GM10248 (cell line): ENCODE measurements at regions not wholly inside any gene's neighbourhood (a gene's known extent, or its start where the extent isn't known, plus 50 kb on each side); places are given as distances from the start of the nearest gene placed in this dataset.

Experiments
- CTCF ChIA-PET: fragments of 300-600 bp; sonication (Branson Sonifier 250); formaldehyde crosslinking; extraction: SDS; loops from one replicate; lab custom pipeline; 2021; ENCODE audit warnings: antibody characterized with exemption; lab: Yijun Ruan, JAX
- POLR2A ChIA-PET: fragments of 350-650 bp; sonication (Branson Sonifier 250); formaldehyde crosslinking; extraction: SDS; loops from one replicate; lab custom pipeline; 2020; ENCODE audit warnings: antibody characterized with exemption; lab: Yijun Ruan, JAX
- DNase-seq: peaks from one replicate; pipeline ENCODE4 v3.0.0; 2012; ENCODE audit errors: extremely low spot score
- CTCF ChIP-seq: IDR thresholded peaks from 2 replicates; pipeline ENCODE4 v1.5.1; 2012; ENCODE audit warnings: mild to moderate bottlenecking, low read depth; ENCODE audit errors: extremely low read depth, missing control alignments, control extremely low read depth

DNA sequence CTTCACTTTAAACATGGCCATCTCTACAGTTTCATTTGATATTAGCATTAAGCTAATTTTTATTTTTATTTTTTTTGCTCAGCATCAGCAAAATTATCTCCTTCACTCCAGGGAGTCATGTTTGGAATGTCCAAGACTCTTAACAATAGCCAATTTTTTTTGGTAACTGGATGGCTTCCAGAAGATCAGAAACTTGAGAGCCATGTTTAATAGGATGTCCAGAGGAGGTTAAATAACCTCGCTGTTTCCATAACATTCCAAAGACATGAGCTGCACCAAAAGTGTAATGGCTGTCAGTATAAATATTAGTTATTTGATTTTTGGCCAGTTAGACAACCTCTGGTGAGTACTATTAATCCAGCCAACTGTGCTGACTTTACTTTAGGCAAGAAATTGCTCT lies 80.7 kb downstream of the DNTTIP2 start:
- no peak for DNase-seq
- ChIA-PET POLR2A (no interaction called here), CTCF (interaction anchor here (1.0 to 3.3 kb wide), 3 partner anchors 16 to 21 kb away, joined by 3 to 25 read pairs (median 5); no protein-coding TSS in a partner anchor)
- TF ChIP-seq CTCF: no peak

DNA sequence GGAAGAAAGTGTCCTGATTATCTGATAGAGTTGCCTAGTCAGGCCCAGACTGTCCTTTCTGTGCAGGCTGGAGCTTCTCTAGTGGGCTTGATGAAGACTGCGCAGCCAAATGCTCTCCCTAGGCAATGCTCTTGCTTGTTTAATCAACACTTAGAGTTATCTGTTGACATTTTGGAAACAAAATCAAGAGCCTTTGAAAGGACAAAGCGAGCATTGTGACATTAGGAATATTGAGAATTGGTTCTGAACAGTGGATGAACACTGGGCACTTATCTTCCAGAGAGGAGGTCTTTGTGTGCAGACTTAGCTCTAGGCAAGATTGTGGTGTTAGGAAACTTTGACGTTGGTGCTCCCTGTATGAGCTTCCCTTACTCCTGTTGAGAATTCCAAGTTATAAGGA lies 94.5 kb downstream of the DNTTIP2 start:
- CTCF ChIA-PET: interaction anchor here (1.2 to 1.8 kb wide), 2 partner anchors 29 to 153 kb away, joined by 4 to 9 read pairs; no protein-coding TSS in a partner anchor
- POLR2A ChIA-PET: no interaction called here
- DNase-seq: no peak
- TF ChIP-seq CTCF: no peak

GRCh38 chr1:93783876-93784275 lies 95.1 kb downstream of the DNTTIP2 start:
- POLR2A ChIA-PET: no interaction called here
- no peak for DNase-seq
- TF ChIP-seq CTCF: no peak
- CTCF ChIA-PET: interaction anchor here (1.8 kb wide), 1 partner anchor 30 kb away, joined by 9 read pairs; no protein-coding TSS in a partner anchor

DNA sequence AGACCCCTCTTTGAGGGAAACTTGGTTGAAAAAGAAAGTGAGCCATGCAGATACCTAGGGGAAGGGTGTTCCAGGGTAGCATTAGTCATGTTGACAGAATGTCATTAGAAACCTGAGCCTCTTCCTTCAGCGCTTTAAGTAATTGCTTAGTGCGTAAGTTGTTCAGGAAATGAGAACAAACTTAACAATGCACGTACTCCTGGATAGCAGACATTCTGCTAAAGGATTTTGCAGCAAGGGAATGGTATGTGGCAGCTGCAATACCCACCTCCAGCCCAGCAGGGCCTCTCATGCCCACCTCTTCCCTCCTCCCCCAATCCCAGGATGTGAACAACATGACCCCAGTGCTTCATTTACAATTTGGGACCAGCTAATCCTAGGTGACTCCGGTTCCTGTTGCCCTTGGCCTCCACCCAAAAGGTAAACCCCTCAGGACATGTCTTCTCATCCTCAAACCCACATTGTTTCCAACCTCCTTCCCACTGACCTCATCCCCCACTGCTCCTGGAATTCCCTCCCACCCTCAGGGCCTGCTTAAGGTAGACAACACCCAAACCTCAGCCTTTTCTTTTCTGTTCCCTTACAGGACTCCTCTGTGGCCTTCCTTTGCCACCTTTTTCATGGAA lies 98.0 kb upstream of the BCAR3 start:
- no peak for DNase-seq
- no peak for TF ChIP-seq CTCF
- ChIA-PET POLR2A (no interaction called here), CTCF (no interaction called here)

DNA sequence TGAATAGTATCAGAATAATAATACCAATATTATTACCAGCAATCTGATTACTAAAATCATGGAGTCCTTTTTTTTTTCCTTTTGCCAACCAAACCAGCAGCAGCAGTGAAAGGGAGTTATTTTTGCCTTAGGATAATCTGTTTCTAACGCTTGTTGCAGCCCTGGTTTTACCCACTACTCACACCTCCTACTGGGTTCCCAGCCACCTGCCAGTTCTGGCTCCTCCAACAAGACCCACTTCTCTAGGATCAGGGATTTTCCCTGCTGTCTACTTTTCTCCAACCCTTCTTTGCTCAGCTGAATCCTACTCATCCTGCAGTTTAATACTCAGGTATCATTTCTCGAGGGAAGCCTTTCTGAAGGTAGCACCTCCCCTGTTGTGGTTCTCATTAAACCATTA lies 96.8 kb upstream of the BCAR3 start:
- CTCF ChIA-PET: interaction anchor here (1.0 to 1.2 kb wide), 2 partner anchors 25 to 148 kb away, joined by 3 to 4 read pairs; no protein-coding TSS in a partner anchor
- POLR2A ChIA-PET: no interaction called here
- TF ChIP-seq CTCF: no peak
- DNase-seq: no peak

DNA sequence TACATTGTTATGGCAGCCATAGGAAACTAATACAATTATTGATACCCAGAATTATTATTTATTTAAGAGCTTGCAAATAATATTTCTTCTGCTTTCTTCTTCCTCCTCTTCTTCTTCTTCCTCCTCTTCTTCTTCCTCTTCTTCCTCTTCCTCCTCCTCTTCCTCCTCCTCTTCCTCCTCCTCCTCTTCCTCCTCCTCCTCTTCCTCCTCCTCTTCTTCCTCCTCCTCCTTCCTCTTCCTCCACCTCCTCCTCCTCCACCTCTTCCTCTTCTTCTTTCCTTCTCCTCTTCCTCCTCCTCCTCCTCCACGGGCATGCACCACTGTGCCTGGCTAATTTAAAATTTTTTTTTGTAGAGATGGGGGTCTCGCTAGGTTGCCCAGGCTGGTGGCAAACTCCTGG lies 95.6 kb upstream of the BCAR3 start:
- ChIA-PET POLR2A (no interaction called here), CTCF (no interaction called here)
- no peak for TF ChIP-seq CTCF
- DNase-seq: no peak
